ENCODE measurements at regions not wholly inside any gene's neighbourhood (a gene's known extent, or its start where the extent isn't known, plus 50 kb on each side); places are given as distances from the start of the nearest gene placed in this dataset.

DNA sequence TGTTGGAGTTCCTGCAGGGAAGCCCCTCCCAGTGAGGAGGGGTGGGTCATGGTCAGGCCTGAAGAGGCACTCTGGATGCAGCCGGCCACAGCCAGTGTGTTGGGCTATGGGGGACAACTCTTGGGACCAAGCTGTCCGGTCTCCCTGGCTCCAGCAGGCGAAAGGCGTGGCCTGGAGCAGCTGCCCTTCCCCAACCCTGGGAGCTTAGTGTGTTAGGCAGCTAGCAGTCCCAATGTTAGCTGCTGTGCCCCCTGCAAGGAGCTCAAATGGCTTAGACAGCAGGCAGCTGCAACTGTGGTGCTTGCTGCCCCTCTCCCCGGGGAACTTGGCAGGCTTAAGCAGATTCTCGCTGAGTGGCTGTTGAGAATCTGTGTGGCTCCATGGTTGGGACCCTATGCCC is 67.5 kb upstream of the ACTBL2 start:
- TF ChIP-seq, protein P1, sequence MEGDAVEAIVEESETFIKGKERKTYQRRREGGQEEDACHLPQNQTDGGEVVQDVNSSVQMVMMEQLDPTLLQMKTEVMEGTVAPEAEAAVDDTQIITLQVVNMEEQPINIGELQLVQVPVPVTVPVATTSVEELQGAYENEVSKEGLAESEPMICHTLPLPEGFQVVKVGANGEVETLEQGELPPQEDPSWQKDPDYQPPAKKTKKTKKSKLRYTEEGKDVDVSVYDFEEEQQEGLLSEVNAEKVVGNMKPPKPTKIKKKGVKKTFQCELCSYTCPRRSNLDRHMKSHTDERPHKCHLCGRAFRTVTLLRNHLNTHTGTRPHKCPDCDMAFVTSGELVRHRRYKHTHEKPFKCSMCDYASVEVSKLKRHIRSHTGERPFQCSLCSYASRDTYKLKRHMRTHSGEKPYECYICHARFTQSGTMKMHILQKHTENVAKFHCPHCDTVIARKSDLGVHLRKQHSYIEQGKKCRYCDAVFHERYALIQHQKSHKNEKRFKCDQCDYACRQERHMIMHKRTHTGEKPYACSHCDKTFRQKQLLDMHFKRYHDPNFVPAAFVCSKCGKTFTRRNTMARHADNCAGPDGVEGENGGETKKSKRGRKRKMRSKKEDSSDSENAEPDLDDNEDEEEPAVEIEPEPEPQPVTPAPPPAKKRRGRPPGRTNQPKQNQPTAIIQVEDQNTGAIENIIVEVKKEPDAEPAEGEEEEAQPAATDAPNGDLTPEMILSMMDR (conservative IDR thresholded peaks at IDR 0.05; ENCODE audit: low read depth, low read length), result no peak
- no peak for TF ChIP-seq EZH2 (IDR thresholded peaks at IDR 0.05; ENCODE audit: borderline replicate concordance, low read depth, low read length, poor library complexity, severe bottlenecking)
